SK-N-SH (cell line): ENCODE measurements at regions not wholly inside any gene's neighbourhood (a gene's known extent, or its start where the extent isn't known, plus 50 kb on each side); places are given as distances from the start of the nearest gene placed in this dataset.

Experiments
- CTCF ChIA-PET: fragments of 300-600, 350-600 bp; formaldehyde crosslinking; extraction: SDS; loops from one replicate; lab custom pipeline; 2021; lab: Yijun Ruan, JAX
- POLR2A ChIA-PET: fragments of 350-600 bp; sonication (Branson Sonifier 250); formaldehyde crosslinking; extraction: SDS; loops from one replicate; lab custom pipeline; 2020; ENCODE audit warnings: antibody characterized with exemption, inconsistent platforms; lab: Yijun Ruan, JAX
- DNase-seq: peaks from one replicate; pipeline ENCODE4 v3.0.0; 2012
- H2AFZ ChIP-seq: fragments of 200-600 bp; sonication (generic); 2 replicates; pipeline ENCODE4 v1.8.1; 2016; ENCODE audit warnings: antibody characterized with exemption, mild to moderate bottlenecking, low read depth
- H3F3A ChIP-seq: fragments of 200-600 bp; sonication (generic); replicated peaks from 2 replicates; pipeline ENCODE3; 2016; ENCODE audit warnings: antibody characterized with exemption, mild to moderate bottlenecking; ENCODE audit not compliant: insufficient read depth
- H3K27ac ChIP-seq, 2 experiments: fragments of 200-500 bp in 1 of 2; fragments of 200-600 bp in 1 of 2; sonication (Bioruptor generic) in 1 of 2; sonication (generic), shearing (Covaris generic) in 1 of 2; 2 replicates each; pipeline versions ENCODE4 v1.5.1 to v1.6.1; 2014 to 2016; ENCODE audit warnings: low read depth in 2 of 2, inconsistent platforms in 1 of 2, low read length in 1 of 2, mild to moderate bottlenecking in 1 of 2, mixed read lengths in 1 of 2
- H3K27me3 ChIP-seq: fragments of 200-600 bp; sonication (generic), shearing (Covaris generic); 2 replicates; pipeline ENCODE4 v1.6.1; 2016; ENCODE audit warnings: mixed run types; ENCODE audit not compliant: insufficient read depth
- H3K36me3 ChIP-seq, 2 experiments: fragments of 200-500 bp in 1 of 2; fragments of 200-600 bp in 1 of 2; sonication (Bioruptor generic) in 1 of 2; sonication (generic) in 1 of 2; replicated peaks in 1 of 2; 2 replicates each; pipeline versions ENCODE3 to v1.5.1; 2014 to 2016; ENCODE audit warnings: low read length in 1 of 2, mild to moderate bottlenecking in 1 of 2; ENCODE audit not compliant: insufficient read depth in 2 of 2, control insufficient read depth in 1 of 2
- H3K4me1 ChIP-seq, 2 experiments: fragments of 200-500 bp in 1 of 2; fragments of 200-600 bp in 1 of 2; sonication (Bioruptor generic) in 1 of 2; sonication (generic), shearing (Covaris generic) in 1 of 2; 2 replicates each; pipeline versions ENCODE4 v1.5.1 to v1.6.1; 2014 to 2016; ENCODE audit warnings: low read depth in 1 of 2, low read length in 1 of 2, mixed run types in 1 of 2; ENCODE audit not compliant: insufficient read depth in 2 of 2, control insufficient read depth in 1 of 2
- H3K4me2 ChIP-seq: fragments of 200-600 bp; sonication (generic), shearing (Covaris generic); 2 replicates; pipeline ENCODE4 v1.6.1; 2017; ENCODE audit warnings: mixed run types
- H3K4me3 ChIP-seq, 2 experiments: fragments of 200-500 bp in 1 of 2; fragments of 200-600 bp in 1 of 2; sonication (Bioruptor generic) in 1 of 2; sonication (generic), shearing (Covaris generic) in 1 of 2; 2 replicates each; pipeline versions ENCODE4 v1.5.1 to v1.8.1; 2014 to 2016; ENCODE audit warnings: low read depth in 2 of 2, inconsistent platforms in 1 of 2, low read length in 1 of 2, mild to moderate bottlenecking in 1 of 2, mixed read lengths in 1 of 2, moderate library complexity in 1 of 2
- H3K79me2 ChIP-seq: fragments of 200-600 bp; sonication (generic); 2 replicates; pipeline ENCODE4 v1.8.1; 2017; ENCODE audit warnings: mild to moderate bottlenecking; ENCODE audit not compliant: insufficient read depth
- H3K9ac ChIP-seq: fragments of 200-600 bp; sonication (generic); 2 replicates; pipeline ENCODE4 v1.6.1; 2017; ENCODE audit warnings: mixed run types
- H3K9me2 ChIP-seq: fragments of 200-600 bp; sonication (generic); 2 replicates; pipeline ENCODE4 v1.6.1; 2017; ENCODE audit warnings: mixed run types
- H3K9me3 ChIP-seq: fragments of 200-600 bp; sonication (generic); 2 replicates; pipeline ENCODE4 v1.6.1; 2017; ENCODE audit warnings: mixed run types, mild to moderate bottlenecking, moderate library complexity
- H4K20me1 ChIP-seq: fragments of 200-600 bp; sonication (generic); 2 replicates; pipeline ENCODE4 v1.6.1; 2017; ENCODE audit warnings: mild to moderate bottlenecking, mixed run types; ENCODE audit not compliant: insufficient read depth
- EP300 ChIP-seq, 2 experiments: IDR thresholded peaks; 2 replicates each; pipeline versions ENCODE4 v1.4.0 to v1.6.1; 2012; ENCODE audit warnings: borderline replicate concordance in 1 of 2, low read depth in 1 of 2, low read length in 1 of 2
- FOXM1 ChIP-seq: IDR thresholded peaks from 2 replicates; pipeline ENCODE4 v1.4.0; 2012; ENCODE audit warnings: low read depth, mild to moderate bottlenecking
- GABPA ChIP-seq: IDR thresholded peaks from 2 replicates; pipeline ENCODE4 v1.4.0; 2012; ENCODE audit warnings: low read depth, mild to moderate bottlenecking
- IRF3 ChIP-seq: fragments of 150-350 bp; IDR thresholded peaks from 2 replicates; pipeline ENCODE4 v1.6.1; 2016; ENCODE audit warnings: mild to moderate bottlenecking, low read depth, low read length
- JUND ChIP-seq: IDR thresholded peaks from 2 replicates; pipeline ENCODE4 v1.4.0; 2012
- MAX ChIP-seq: IDR thresholded peaks from 2 replicates; pipeline ENCODE4 v1.4.0; 2012; ENCODE audit warnings: low read depth
- MXI1 ChIP-seq: IDR thresholded peaks from 2 replicates; pipeline ENCODE4 v1.6.1; 2012; ENCODE audit warnings: mild to moderate bottlenecking, low read depth, low read length, improper control_type of control experiment
- NFIC ChIP-seq: IDR thresholded peaks from 2 replicates; pipeline ENCODE4 v1.4.0; 2012; ENCODE audit warnings: borderline replicate concordance
- NRF1 ChIP-seq: IDR thresholded peaks from 2 replicates; pipeline ENCODE4 v1.6.1; 2012; ENCODE audit warnings: low read depth, mild to moderate bottlenecking, low read length
- POLR2AphosphoS5 ChIP-seq: IDR thresholded peaks from 2 replicates; pipeline ENCODE4 v1.6.1; 2012; ENCODE audit warnings: low read depth, low read length
- RCOR1 ChIP-seq: fragments of 150-350 bp; IDR thresholded peaks from 2 replicates; pipeline ENCODE4 v1.6.1; 2017; ENCODE audit warnings: antibody characterized with exemption, low read length
- RXRA ChIP-seq: IDR thresholded peaks from 2 replicates; pipeline ENCODE4 v1.4.0; 2012; ENCODE audit warnings: low read depth, mild to moderate bottlenecking, borderline replicate concordance
- SMC3 ChIP-seq: IDR thresholded peaks from 2 replicates; pipeline ENCODE4 v1.6.1; 2012; ENCODE audit warnings: low read depth, low read length, improper control_type of control experiment
- TEAD4 ChIP-seq: IDR thresholded peaks from 2 replicates; pipeline ENCODE4 v1.4.0; 2012; ENCODE audit warnings: mild to moderate bottlenecking, borderline replicate concordance; ENCODE audit not compliant: insufficient read depth
- USF1 ChIP-seq: IDR thresholded peaks from 2 replicates; pipeline ENCODE4 v1.4.0; 2012; ENCODE audit warnings: low read depth, borderline replicate concordance
- USF2 ChIP-seq: fragments of 150-350 bp; IDR thresholded peaks from 2 replicates; pipeline ENCODE4 v1.6.1; 2017; ENCODE audit warnings: antibody characterized with exemption, low read length, low read depth, borderline replicate concordance
- YY1 ChIP-seq: IDR thresholded peaks from 2 replicates; pipeline ENCODE4 v1.4.0; 2012; ENCODE audit warnings: low read depth, mild to moderate bottlenecking
- ZBTB33 ChIP-seq: IDR thresholded peaks from 2 replicates; pipeline ENCODE4 v1.4.0; 2012; ENCODE audit warnings: low read depth, borderline replicate concordance
- WGBS: methylation state at CpG from one replicate; pipeline ENCODE4 v1.1.6; 2017; ENCODE audit warnings: low lambda C conversion rate; 5-methylcytosine and 5-hydroxymethylcytosine counted together

- TF ChIP-seq ZBTB33 (no peak), IRF3 (no peak), RXRA (no peak), MXI1 (no peak), USF1 (no peak), EP300 (IDR thresholded peaks at IDR 0.05; ENCODE audit: borderline replicate concordance in 1 of 2, low read depth in 1 of 2, low read length in 1 of 2) (no peak), NRF1 (no peak)
These were observed 345.5 kb upstream of the ROBO1 start (continued) for GRCh38 chr3:80113331-80113730.

GRCh38 chr3:80099559-80100066 is 331.8 kb upstream of the ROBO1 start:
- Histone ChIP-seq H3K27ac (no peak overlapping the region), H3K27me3 (no peaks in the 10 kb centered on the region), H3K4me2 (no peak overlapping the region), H4K20me1 (no peaks in the 10 kb centered on the region), H3K9me3 (no peaks in the 10 kb centered on the region), H3K9me2 (no peaks in the 10 kb centered on the region), H3K36me3 (no peaks in the 10 kb centered on the region), H3K79me2 (no peaks in the 10 kb centered on the region), H3F3A (peaks cover 2% of the 10 kb centered on the region), H3K9ac (no peak overlapping the region), H3K4me3 (no peak overlapping the region), H3K4me1 (no peaks in the 10 kb centered on the region; a peak in 1 of 4 replicates), H2AFZ (no peak overlapping the region)
- TF ChIP-seq MXI1 (no peak), POLR2AphosphoS5 (no peak), MAX (no peak), RCOR1 (no peak)
- ChIA-PET CTCF (no interaction called here), POLR2A (no interaction called here)
- 74% methylated on average over 1 of the region's 1 CpG for WGBS
- DNase-seq, result no peak

GRCh38 chr3:80097674-80098073 is 329.9 kb upstream of the ROBO1 start:
- no peak overlapping the region for H3K4me3 ChIP-seq
- POLR2A ChIA-PET, result no interaction called here
- H3K9me2 ChIP-seq, result no peaks in the 10 kb centered on the region
- no peaks in the 10 kb centered on the region for H4K20me1 ChIP-seq
- no peaks in the 10 kb centered on the region for H3K27me3 ChIP-seq
- no peaks in the 10 kb centered on the region for H3K36me3 ChIP-seq
- H2AFZ ChIP-seq, result no peak overlapping the region
- 43% methylated on average over 2 of the region's 2 CpGs for WGBS
- no peaks in the 10 kb centered on the region for H3K79me2 ChIP-seq
- H3K9me3 ChIP-seq, result no peaks in the 10 kb centered on the region
- peaks cover 7% of the 10 kb centered on the region for H3F3A ChIP-seq
- H3K4me1 ChIP-seq, result no peaks in the 10 kb centered on the region; a peak in 1 of 4 replicates
- H3K27ac ChIP-seq, result no peak overlapping the region
- CTCF ChIA-PET, result interaction anchor here (0.6 kb wide), 1 partner anchor 55 kb away, joined by 3 read pairs; no protein-coding TSS in a partner anchor
- DNase-seq, result no peak
- H3K9ac ChIP-seq, result no peak overlapping the region
- H3K4me2 ChIP-seq, result no peak overlapping the region
- TF ChIP-seq JUND (no peak), GABPA (no peak), TEAD4 (no peak), USF1 (no peak), MXI1 (no peak), YY1 (no peak), RXRA (no peak), SMC3 (no peak), FOXM1 (no peak), NFIC (no peak), EP300 (IDR thresholded peaks at IDR 0.05; ENCODE audit: borderline replicate concordance in 1 of 2, low read depth in 1 of 2, low read length in 1 of 2) (no peak), USF2 (no peak)
